Lung (tissue), 11 donors: ENCODE measurements at regions not wholly inside any gene's neighbourhood (a gene's known extent, or its start where the extent isn't known, plus 50 kb on each side); places are given as distances from the start of the nearest gene placed in this dataset.
"Not testable (repeated sequence)": the region's sequence is repeated elsewhere in the genome, so short reads cannot be mapped to it uniquely, and the experiment has no call there.

Source experiments
- ATAC-seq: fragments of 200-7000 bp; cut with Tn5 transposase; one replicate; pipeline ENCODE4 v1.9.1; 2020; ENCODE audit warnings: moderate number of reproducible peaks; ENCODE audit not compliant: insufficient read depth, low FRiP score
- DNase-seq, 3 donors: peaks; one replicate each; pipeline ENCODE4 v3.0.0-alpha.2; 2013 to 2017
- H3K27ac ChIP-seq, 2 donors: one replicate each; pipeline ENCODE4 v1.5.1; 2013; ENCODE audit warnings: mild to moderate bottlenecking in 2 of 2, moderate library complexity in 2 of 2, control low read depth in 1 of 2, inconsistent platforms in 1 of 2, low read depth in 1 of 2, low read length in 1 of 2
- H3K27me3 ChIP-seq, 3 donors: one replicate each; pipeline ENCODE4 v1.5.1; 2013; ENCODE audit warnings: low read length in 2 of 3; ENCODE audit not compliant: control insufficient read depth in 3 of 3, insufficient read depth in 3 of 3
- H3K36me3 ChIP-seq, 4 donors: one replicate each; pipeline ENCODE4 v1.5.1; 2013; ENCODE audit warnings: low read length in 4 of 4, mild to moderate bottlenecking in 1 of 4, moderate library complexity in 1 of 4; ENCODE audit not compliant: control insufficient read depth in 4 of 4, insufficient read depth in 4 of 4
- H3K4me1 ChIP-seq, 5 donors: one replicate each; pipeline ENCODE4 v1.5.1; 2013; ENCODE audit warnings: low read length in 5 of 5, mild to moderate bottlenecking in 2 of 5, moderate library complexity in 1 of 5; ENCODE audit not compliant: control insufficient read depth in 5 of 5, insufficient read depth in 5 of 5
- H3K4me3 ChIP-seq: one replicate; pipeline ENCODE4 v1.5.1; 2013; ENCODE audit warnings: mild to moderate bottlenecking, control low read depth, moderate library complexity
- H3K9ac ChIP-seq, 2 donors: one replicate each; pipeline ENCODE4 v1.5.1; 2013; ENCODE audit warnings: low read length in 2 of 2, control low read depth in 1 of 2; ENCODE audit not compliant: insufficient read depth in 1 of 2
- H3K9me3 ChIP-seq, 4 donors: one replicate each; pipeline ENCODE4 v1.5.1; 2013; ENCODE audit warnings: low read length in 3 of 4, mild to moderate bottlenecking in 1 of 4, moderate library complexity in 1 of 4; ENCODE audit not compliant: control insufficient read depth in 4 of 4, insufficient read depth in 3 of 4
- WGBS, 2 donors: extraction: QIAGEN DNeasy Blood & Tissue Kit; methylation state at CpG; one replicate each; pipeline ENCODE4 v1.1.7; 2013; 5-methylcytosine and 5-hydroxymethylcytosine counted together
- TF ChIP-seq, protein P1 (sequence below): IDR thresholded peaks from 2 replicates; pipeline ENCODE4 v1.5.1; 2012; ENCODE audit warnings: mild to moderate bottlenecking; ENCODE audit errors: control extremely low read depth, extremely low read depth
- donor health status: control.
- donor health status: control.
- donor health status: Bipolar disorder and iron deficiency.
- donor health status: healthy.
- donor health status: DM: yes; HTN: yes; CAD: no.

DNA sequence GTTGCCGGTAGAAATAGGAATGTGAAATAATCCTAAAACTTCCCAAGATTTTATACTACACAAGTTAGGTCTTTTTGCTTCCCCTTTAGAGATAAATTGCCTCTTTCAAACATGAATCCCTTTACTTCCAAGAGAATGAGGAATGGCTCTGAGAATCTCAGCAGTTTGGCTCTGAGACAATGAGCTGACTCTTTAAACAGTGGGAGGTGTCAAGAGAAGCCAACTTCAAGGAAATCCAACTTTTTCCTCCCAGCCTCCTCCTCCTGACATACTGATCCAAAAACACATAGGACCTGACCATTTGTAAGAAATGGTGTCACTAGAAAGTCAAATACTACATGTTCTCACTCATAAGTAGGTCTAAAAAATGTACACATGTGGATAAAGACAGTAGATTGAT is 154.2 kb downstream of the ALDH8A1 start:
- Histone ChIP-seq H3K4me3 (no peak overlapping the region), H3K36me3 (no peaks in the 10 kb centered on the region), H3K9me3 (no peaks in the 10 kb centered on the region), H3K27ac (no peak overlapping the region), H3K27me3 (no peaks in the 10 kb centered on the region), H3K4me1 (peaks cover 0 to 9% (median 0%) of the 10 kb centered on the region in 5 donors), H3K9ac (no peak overlapping the region)
- peak in 1 of 3 donors; percentile 13 for DNase-seq
- 76 to 83% methylated on average over 1 of the region's 1 CpG for WGBS, 2 donors
- TF ChIP-seq, protein P1, sequence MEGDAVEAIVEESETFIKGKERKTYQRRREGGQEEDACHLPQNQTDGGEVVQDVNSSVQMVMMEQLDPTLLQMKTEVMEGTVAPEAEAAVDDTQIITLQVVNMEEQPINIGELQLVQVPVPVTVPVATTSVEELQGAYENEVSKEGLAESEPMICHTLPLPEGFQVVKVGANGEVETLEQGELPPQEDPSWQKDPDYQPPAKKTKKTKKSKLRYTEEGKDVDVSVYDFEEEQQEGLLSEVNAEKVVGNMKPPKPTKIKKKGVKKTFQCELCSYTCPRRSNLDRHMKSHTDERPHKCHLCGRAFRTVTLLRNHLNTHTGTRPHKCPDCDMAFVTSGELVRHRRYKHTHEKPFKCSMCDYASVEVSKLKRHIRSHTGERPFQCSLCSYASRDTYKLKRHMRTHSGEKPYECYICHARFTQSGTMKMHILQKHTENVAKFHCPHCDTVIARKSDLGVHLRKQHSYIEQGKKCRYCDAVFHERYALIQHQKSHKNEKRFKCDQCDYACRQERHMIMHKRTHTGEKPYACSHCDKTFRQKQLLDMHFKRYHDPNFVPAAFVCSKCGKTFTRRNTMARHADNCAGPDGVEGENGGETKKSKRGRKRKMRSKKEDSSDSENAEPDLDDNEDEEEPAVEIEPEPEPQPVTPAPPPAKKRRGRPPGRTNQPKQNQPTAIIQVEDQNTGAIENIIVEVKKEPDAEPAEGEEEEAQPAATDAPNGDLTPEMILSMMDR, result no peak
- no peak for ATAC-seq

DNA sequence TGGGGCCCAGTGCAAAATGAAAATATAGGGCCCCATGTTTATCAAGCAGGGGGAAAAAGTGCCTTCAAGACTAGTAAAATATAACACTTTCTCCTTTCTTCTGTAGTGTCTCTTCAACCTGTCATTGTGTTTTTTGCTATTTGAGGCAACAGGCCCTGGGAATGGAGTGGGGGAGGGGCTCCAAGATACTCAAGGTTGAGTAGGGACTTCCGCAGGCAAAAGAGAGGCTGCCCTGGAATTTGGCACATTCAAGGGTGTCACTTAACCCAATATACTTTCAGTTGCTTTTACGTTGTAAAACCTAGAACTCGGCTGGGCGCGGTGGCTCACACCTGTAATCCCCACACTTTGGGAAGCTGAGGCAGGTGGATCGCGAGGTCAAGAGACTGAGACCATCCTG is 154.9 kb downstream of the ALDH8A1 start:
- DNase-seq (no peak), ATAC-seq (no peak)
- H3K36me3 ChIP-seq, result no peaks in the 10 kb centered on the region
- TF ChIP-seq, protein P1, result no peak
- WGBS, 2 donors, result 90 to 94% methylated on average over 7 of the region's 7 CpGs
- H3K9me3 ChIP-seq, result peaks cover 0 to 2% (median 0%) of the 10 kb centered on the region in 4 donors
- no peaks in the 10 kb centered on the region for H3K27me3 ChIP-seq
- no peak overlapping the region for H3K4me3 ChIP-seq
- no peak overlapping the region for H3K27ac ChIP-seq
- H3K4me1 ChIP-seq, result peaks cover 0 to 9% (median 0%) of the 10 kb centered on the region in 5 donors
- H3K9ac ChIP-seq, result no peak overlapping the region

- 97% methylated on average over 2 of the region's 2 CpGs for WGBS, 2 donors
- ATAC-seq, H3K27ac ChIP-seq, H3K27me3 ChIP-seq, H3K4me1 ChIP-seq, H3K36me3 ChIP-seq, DNase-seq, H3K9me3 ChIP-seq, H3K4me3 ChIP-seq, H3K9ac ChIP-seq: not testable (repeated sequence)
These were observed 158.6 kb downstream of the ALDH8A1 start for GRCh38 chr6:134791243-134791843.

GRCh38 chr6:134787261-134787877 is 162.5 kb downstream of the ALDH8A1 start:
- Histone ChIP-seq H3K27me3 (no peaks in the 10 kb centered on the region), H3K9ac (no peak overlapping the region), H3K4me3 (no peak overlapping the region), H3K4me1 (no peaks in the 10 kb centered on the region), H3K9me3 (peaks cover 0 to 2% (median 0%) of the 10 kb centered on the region in 4 donors), H3K27ac (no peak overlapping the region), H3K36me3 (no peaks in the 10 kb centered on the region)
- DNase-seq (no peak), ATAC-seq (no peak)
- 86 to 88% methylated on average over 6 of the region's 6 CpGs for WGBS, 2 donors
- TF ChIP-seq, protein P1, result no peak
